DND-41 (cell line): ENCODE measurements at regions not wholly inside any gene's neighbourhood (a gene's known extent, or its start where the extent isn't known, plus 50 kb on each side); places are given as distances from the start of the nearest gene placed in this dataset.

Source experiments
- ATAC-seq: fragments of 200-7000 bp; cut with Tn5 transposase; 3 replicates; pipeline ENCODE4 v1.9.1; 2021; ENCODE audit warnings: low read depth; ENCODE audit not compliant: insufficient read depth
- DNase-seq: peaks from one replicate; pipeline ENCODE4 v3.0.0-alpha.2; 2020
- H2AFZ ChIP-seq: 2 replicates; pipeline ENCODE4 v1.6.0; 2012; ENCODE audit warnings: low read depth, low read length
- H3K27ac ChIP-seq: 2 replicates; pipeline ENCODE4 v1.5.1; 2012; ENCODE audit warnings: low read length, inconsistent platforms
- H3K27me3 ChIP-seq: fragments of 200-600 bp; sonication (generic); 2 replicates; pipeline ENCODE4 v1.6.0; 2012; ENCODE audit warnings: low read length, mild to moderate bottlenecking, inconsistent platforms; ENCODE audit not compliant: insufficient read depth, poor library complexity
- H3K36me3 ChIP-seq: 2 replicates; pipeline ENCODE4 v1.5.1; 2012; ENCODE audit warnings: low read length, inconsistent platforms; ENCODE audit not compliant: insufficient read depth
- H3K4me1 ChIP-seq: 2 replicates; pipeline ENCODE4 v1.5.1; 2012; ENCODE audit warnings: mild to moderate bottlenecking, low read length; ENCODE audit not compliant: insufficient read depth
- H3K4me2 ChIP-seq: 2 replicates; pipeline ENCODE4 v1.6.0; 2012; ENCODE audit warnings: mild to moderate bottlenecking, moderate library complexity, low read length, inconsistent platforms; ENCODE audit not compliant: insufficient read depth
- H3K4me3 ChIP-seq, 2 experiments: fragments of 200-600 bp in 1 of 2; shearing (Covaris generic) in 1 of 2; 2 replicates each; pipeline ENCODE4 v1.5.1; 2012 to 2016; ENCODE audit warnings: inconsistent platforms in 2 of 2, low read length in 2 of 2, mild to moderate bottlenecking in 2 of 2, low read depth in 1 of 2, moderate library complexity in 1 of 2
- H3K79me2 ChIP-seq: 2 replicates; pipeline ENCODE4 v1.6.0; 2012; ENCODE audit warnings: low read length, inconsistent platforms; ENCODE audit not compliant: insufficient read depth
- H3K9ac ChIP-seq: 2 replicates; pipeline ENCODE4 v1.6.0; 2012; ENCODE audit warnings: low read depth, mild to moderate bottlenecking, inconsistent platforms, low read length, moderate library complexity
- H3K9me3 ChIP-seq: 2 replicates; pipeline ENCODE4 v1.5.1; 2012; ENCODE audit warnings: low read length, moderate library complexity, mild to moderate bottlenecking, inconsistent platforms; ENCODE audit not compliant: insufficient read depth, severe bottlenecking
- H4K20me1 ChIP-seq: 2 replicates; pipeline ENCODE4 v1.6.0; 2012; ENCODE audit warnings: low read length; ENCODE audit not compliant: insufficient read depth
- CTCF ChIP-seq: IDR thresholded peaks from 2 replicates; pipeline ENCODE4 v1.5.1; 2012; ENCODE audit warnings: borderline replicate concordance, low read length, moderate library complexity, mild to moderate bottlenecking; ENCODE audit not compliant: poor library complexity, severe bottlenecking; ENCODE audit errors: extremely low read depth
- EZH2 ChIP-seq: IDR thresholded peaks from 3 replicates; pipeline ENCODE4 v1.6.1; 2012; ENCODE audit warnings: borderline replicate concordance, low read depth, mild to moderate bottlenecking, moderate library complexity, low read length, inconsistent platforms; ENCODE audit not compliant: severe bottlenecking

DNA sequence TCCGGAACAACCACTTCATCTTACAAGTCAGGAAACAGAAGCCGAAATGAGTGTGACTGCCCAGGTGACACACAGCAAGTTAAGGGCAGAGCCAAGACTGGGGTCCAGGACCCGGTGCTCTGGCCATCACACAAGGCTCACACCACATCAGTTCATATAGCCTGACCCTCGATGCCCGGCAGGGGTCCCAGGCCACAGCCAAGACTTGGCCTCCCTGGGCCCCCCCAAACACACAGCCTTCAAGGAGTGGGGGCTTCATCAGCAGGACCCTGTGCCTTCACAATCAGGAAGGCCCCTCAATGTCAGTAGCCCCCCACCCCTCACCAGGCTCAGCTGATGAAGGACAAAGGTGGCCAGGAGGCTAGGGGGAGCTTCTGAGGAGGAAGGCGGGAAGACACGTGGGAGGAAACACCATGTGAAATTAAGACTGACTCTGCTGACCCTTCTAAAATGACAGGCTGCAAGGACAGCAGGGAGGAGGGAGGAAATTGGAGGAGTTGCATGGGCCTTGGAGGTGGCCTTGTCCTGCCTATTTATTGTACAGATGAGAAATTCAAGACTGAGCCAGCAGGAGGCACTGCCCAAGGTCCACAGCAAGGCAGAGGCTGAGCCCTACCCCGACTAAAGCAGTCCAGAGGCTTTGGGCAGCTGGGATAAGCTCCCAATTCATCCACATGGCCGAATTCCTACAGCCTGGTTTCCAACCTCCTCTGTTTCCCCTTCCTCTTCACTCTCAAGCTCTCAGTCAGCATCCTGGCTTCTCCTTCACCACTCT lies 216.1 kb upstream of the ZMIZ1 start:
- no peaks in the 10 kb centered on the region for H3K9me3 ChIP-seq
- H3K36me3 ChIP-seq = no peaks in the 10 kb centered on the region
- no peaks in the 10 kb centered on the region for H3K4me1 ChIP-seq
- TF ChIP-seq EZH2 (no peak), CTCF (peak; percentile 40)
- peaks cover 5% of the 10 kb centered on the region for H3K27me3 ChIP-seq
- H3K9ac ChIP-seq = no peak overlapping the region
- no peaks in the 10 kb centered on the region for H4K20me1 ChIP-seq
- ATAC-seq (peak; percentile 54; the same call in 1 of the 3 replicates), DNase-seq (peak; percentile 20)
- no peak overlapping the region for H3K4me2 ChIP-seq
- H2AFZ ChIP-seq = no peak overlapping the region
- H3K79me2 ChIP-seq = no peaks in the 10 kb centered on the region
- no peak overlapping the region for H3K4me3 ChIP-seq
- H3K27ac ChIP-seq = no peak overlapping the region

- no peaks in the 10 kb centered on the region for H3K79me2 ChIP-seq
- no peaks in the 10 kb centered on the region for H3K9me3 ChIP-seq
- no peaks in the 10 kb centered on the region for H3K36me3 ChIP-seq
- DNase-seq (no peak), ATAC-seq (no peak)
- H3K4me1 ChIP-seq = no peaks in the 10 kb centered on the region
- H3K4me3 ChIP-seq = no peak overlapping the region
- no peak overlapping the region for H2AFZ ChIP-seq
- H3K27me3 ChIP-seq = peaks cover 5% of the 10 kb centered on the region
- no peak overlapping the region for H3K4me2 ChIP-seq
- no peak for TF ChIP-seq EZH2
- TF ChIP-seq CTCF = no peak
- no peaks in the 10 kb centered on the region for H4K20me1 ChIP-seq
- no peak overlapping the region for H3K9ac ChIP-seq
- no peak overlapping the region for H3K27ac ChIP-seq
These were observed 214.9 kb upstream of the ZMIZ1 start for GRCh38 chr10:78853864-78854263.

GRCh38 chr10:78856421-78856820 lies 212.3 kb upstream of the ZMIZ1 start:
- H3K27ac ChIP-seq = no peak overlapping the region
- DNase-seq = no peak
- H3K79me2 ChIP-seq = no peaks in the 10 kb centered on the region
- ATAC-seq = no peak
- H3K4me2 ChIP-seq = no peak overlapping the region
- H3K4me3 ChIP-seq = no peak overlapping the region
- H3K27me3 ChIP-seq = peaks cover 4% of the 10 kb centered on the region
- no peaks in the 10 kb centered on the region for H3K9me3 ChIP-seq
- H3K36me3 ChIP-seq = no peaks in the 10 kb centered on the region
- H3K4me1 ChIP-seq = no peaks in the 10 kb centered on the region
- TF ChIP-seq CTCF = no peak
- TF ChIP-seq EZH2 = no peak
- no peak overlapping the region for H2AFZ ChIP-seq
- H4K20me1 ChIP-seq = no peaks in the 10 kb centered on the region
- no peak overlapping the region for H3K9ac ChIP-seq
